GM18873 (cell line): ENCODE measurements at regions not wholly inside any gene's neighbourhood (a gene's known extent, or its start where the extent isn't known, plus 50 kb on each side); places are given as distances from the start of the nearest gene placed in this dataset.
"Not testable (repeated sequence)": the region's sequence is repeated elsewhere in the genome, so short reads cannot be mapped to it uniquely, and the experiment has no call there.

Source experiments
- ATAC-seq: cut with Tn5 transposase; IDR thresholded peaks from one replicate; pipeline ENCODE4 v1.9.1; 2021; ENCODE audit warnings: mild to moderate bottlenecking, moderate library complexity, moderate number of reproducible peaks; ENCODE audit not compliant: unreplicated experiment, low FRiP score

DNA sequence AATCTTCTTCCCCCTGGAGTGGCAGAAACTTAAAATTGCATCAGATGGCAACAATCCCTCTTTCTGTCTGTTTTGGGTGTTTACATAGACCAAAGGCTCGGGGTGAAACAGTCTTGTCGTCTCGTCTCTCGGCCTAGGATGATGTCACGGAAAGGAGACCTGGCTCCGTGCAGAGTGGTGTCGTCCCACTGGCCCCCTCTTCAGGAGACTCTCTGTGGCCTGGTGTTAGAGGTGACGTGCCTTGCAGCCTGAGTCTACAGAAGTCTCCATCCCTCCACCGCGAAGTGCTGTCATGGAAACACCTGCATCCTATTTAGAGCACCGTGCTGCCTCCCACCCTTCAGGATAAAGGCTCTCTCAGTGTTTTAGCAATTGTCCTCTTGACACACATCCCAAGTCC, 409.7 kb downstream of the IRX1 start:
- ATAC-seq: no peak

DNA sequence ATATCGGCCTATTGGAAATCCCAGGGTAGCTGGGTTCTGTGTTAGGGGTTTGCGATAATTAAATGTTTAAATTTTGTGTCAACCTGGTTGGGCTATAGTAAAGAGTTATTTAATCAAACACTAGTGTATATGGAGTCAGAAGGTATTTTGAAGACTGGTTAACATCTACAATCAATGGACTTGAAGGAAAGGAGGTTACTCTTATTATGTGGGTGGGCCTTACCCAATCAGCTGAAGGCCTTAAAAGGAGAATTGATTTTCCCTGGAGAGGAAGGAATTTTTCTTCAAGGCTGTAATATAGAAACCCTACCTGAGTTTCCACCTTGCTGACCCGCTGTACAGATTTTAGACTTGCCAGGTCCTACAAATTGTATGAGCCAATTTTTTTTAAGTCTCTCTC, 411.4 kb downstream of the IRX1 start:
- ATAC-seq: no peak

GRCh38 chr5:4011943-4012342, 416.3 kb downstream of the IRX1 start:
- ATAC-seq: no peak

DNA sequence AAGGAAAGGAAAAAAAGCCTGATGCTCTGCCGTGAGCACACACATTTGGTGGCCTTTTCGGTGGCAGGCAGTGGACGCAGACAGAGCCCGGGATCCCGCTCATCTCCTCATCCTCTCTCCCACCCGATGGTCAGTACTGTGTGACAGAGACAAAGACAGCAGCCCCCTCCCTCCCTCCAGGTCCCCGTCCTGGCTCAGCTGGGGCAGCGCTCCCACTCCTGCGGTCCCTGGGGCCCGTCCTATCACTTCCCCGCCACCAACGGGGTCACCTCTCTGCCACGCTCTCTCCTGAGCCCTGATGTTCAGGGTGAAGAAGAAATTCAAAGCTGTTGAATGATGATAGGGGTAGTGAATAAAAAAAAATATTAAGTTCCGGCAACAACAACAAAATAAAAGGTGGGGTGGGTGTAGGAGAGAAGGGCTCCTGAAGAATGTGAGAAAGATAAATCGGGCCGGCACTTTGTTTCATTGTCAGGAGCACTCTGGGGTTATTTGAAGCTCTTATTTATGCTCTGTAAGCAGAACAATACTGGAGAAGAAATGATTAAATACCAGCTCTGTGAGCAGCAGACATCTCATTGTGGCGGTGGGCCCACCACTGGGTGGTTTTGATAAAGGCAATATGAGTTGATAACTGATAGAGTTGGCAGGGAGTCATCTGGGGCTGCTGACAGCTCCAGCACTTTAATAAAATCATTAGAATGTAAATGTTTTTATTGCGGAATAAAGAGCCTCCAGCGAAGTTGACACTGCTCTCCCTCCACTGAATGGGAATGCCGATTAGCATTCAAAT, 417.7 kb downstream of the IRX1 start:
- ATAC-seq: no peak

- no peak for ATAC-seq
These were observed 420.1 kb downstream of the IRX1 start for GRCh38 chr5:4015709-4016108.

DNA sequence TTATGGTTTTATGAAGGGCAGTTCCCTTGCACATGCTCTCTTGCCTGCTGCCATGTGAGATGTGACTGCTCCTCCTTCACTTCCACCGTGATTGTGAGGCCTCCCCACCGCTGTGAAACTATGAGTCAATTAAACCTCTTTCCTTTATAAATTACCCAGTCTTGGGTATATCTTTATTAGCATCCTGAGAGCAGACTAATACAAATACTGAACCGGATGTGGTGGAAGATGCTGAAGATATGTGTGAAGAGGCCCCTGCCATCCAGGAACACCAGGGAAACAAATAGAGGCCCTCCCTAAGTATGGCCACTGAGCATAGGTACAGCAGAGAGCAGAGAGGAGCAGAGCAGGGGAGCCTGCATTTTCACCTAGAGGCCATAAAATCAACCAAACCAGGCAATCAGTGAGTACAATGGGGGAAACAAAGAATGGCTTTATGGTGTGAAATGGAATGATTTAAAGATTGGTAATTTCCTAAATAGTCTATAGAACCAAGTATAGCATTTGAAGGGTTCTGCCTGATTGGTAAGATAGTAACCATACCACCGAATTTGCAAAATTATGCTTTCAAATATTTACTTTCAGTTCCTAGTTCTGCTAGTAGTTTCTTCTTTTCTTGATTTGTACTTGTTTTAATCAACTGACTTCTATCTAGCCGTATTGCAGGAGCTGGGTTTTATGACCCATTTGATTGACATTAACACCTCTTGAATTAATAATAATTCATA, 421.6 kb downstream of the IRX1 start:
- no peak for ATAC-seq

GRCh38 chr5:4018007-4018406, 422.4 kb downstream of the IRX1 start:
- ATAC-seq: no peak

DNA sequence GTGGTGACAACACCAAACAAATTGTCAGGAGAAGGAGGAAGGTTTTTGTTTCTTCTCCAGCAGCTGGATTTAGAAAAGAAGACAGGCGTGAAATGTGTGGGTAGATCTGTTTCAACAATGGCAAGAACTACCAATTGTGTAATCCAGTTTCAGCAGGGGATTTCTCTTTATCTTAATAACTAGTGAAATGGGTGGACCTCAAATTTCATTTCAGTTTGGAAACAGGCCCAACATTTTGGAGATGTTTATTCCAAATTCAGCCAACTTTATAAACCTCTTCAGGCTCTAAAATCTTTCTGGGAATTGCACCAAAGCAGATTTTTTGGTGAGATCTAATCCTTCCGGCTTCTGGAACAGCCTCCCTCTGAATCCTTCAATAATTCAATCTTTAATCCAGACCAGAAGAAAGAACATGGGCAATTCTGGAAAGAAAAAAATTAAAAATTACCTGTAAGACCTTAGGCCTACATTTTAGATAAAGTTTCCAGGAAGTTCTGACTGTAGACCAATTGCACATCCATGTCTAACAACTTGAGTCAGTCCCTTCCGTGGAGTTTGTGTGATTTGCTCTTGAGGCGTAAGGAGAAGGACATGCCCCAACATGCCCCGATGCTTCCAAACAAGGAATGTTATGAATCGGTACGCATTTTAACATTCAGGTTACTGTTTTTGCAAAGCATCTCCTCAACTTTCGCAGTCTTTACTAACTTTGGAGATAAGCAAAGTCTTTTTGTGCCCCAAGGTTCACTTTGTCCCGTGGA, 423.6 kb downstream of the IRX1 start:
- ATAC-seq: no peak

- no peak for ATAC-seq
These were observed 424.2 kb downstream of the IRX1 start for GRCh38 chr5:4019841-4020240.

GRCh38 chr5:4020400-4020799, 424.8 kb downstream of the IRX1 start:
- ATAC-seq: no peak

- no peak for ATAC-seq
These were observed 426.5 kb downstream of the IRX1 start for GRCh38 chr5:4022056-4022670.

DNA sequence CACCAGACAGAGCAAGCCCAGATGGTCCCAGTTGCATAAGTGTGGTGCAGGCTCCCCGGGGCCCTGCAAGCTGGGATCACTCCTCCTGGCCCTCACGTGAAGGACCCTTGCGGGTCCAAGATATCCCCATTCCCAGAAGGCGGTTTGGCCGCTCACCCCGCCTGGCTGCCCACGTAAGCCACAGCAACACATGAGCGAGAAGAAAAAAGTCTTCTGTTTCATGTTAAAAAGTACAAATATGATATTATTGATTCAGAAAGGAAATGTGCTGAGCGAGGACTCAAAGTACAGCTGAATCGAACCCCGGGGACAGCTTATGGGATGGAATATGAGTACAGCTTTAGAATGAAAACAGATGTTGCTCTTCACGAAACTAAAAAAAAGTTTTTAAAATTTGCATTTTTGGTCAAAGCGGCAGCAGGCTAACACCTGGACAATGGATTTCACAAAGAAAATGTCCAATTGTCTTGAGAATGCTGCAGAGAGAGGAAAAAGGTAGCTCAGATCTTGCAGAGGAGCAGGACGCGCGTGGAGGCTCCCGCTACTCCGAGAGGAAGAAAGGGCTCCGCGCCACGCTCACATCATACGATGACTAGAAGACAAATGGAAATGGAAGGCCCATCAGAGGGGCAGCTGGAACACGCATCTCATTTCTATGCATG, 427.6 kb downstream of the IRX1 start:
- no peak for ATAC-seq

GRCh38 chr5:4023753-4024335, 428.2 kb downstream of the IRX1 start:
- no peak for ATAC-seq

GRCh38 chr5:4027088-4027734, 431.6 kb downstream of the IRX1 start:
- no peak for ATAC-seq

- no peak for ATAC-seq
These were observed 432.8 kb downstream of the IRX1 start for GRCh38 chr5:4028384-4028783.

GRCh38 chr5:4033546-4033945, 437.9 kb downstream of the IRX1 start:
- not testable (repeated sequence) for ATAC-seq

GRCh38 chr5:4036861-4037260, 441.2 kb downstream of the IRX1 start:
- no peak for ATAC-seq

DNA sequence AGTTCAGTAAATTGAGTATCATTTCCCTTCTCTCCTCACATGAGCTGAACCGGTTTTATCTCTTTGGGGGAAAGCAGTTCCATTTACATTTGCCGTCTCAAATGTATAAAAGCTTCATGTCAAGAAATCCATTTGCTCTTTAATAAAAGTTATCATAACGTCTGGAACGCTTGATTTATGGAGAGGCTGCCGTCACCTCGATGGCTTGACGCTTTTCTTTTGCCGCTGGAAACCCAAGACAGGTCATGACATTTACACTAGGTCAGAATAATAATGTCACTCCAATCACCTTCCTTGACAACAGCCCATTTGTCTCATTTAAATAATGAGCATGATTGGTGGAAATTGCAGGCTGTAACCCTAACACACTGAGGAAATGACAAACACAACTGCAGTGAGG, 443.4 kb downstream of the IRX1 start:
- no peak for ATAC-seq

DNA sequence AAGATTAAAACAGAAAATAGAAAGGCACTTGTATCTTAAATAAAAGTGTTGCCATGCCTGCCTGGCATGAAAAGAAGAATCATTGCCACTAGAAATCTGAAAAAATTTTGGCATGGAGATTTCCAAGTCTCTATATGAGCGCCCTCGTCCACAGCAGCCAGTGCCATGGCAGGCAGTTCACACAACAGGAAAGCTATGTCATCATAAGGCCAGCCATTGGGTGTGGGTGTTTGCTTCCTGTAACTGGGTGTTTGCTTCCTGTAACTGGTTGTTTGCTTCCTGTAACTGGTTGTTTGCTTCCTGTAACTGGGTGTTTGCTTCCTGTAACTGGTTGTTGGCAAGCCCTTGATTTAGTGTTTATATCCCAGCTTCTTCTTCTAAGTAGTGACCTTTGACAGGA, 446.7 kb downstream of the IRX1 start:
- ATAC-seq: no peak
